SK-N-SH (cell line): ENCODE measurements at regions not wholly inside any gene's neighbourhood (a gene's known extent, or its start where the extent isn't known, plus 50 kb on each side); places are given as distances from the start of the nearest gene placed in this dataset.

ENCODE experiments used
- CTCF ChIA-PET: fragments of 300-600, 350-600 bp; formaldehyde crosslinking; extraction: SDS; loops from one replicate; lab custom pipeline; 2021; lab: Yijun Ruan, JAX
- POLR2A ChIA-PET: fragments of 350-600 bp; sonication (Branson Sonifier 250); formaldehyde crosslinking; extraction: SDS; loops from one replicate; lab custom pipeline; 2020; ENCODE audit warnings: antibody characterized with exemption, inconsistent platforms; lab: Yijun Ruan, JAX
- DNase-seq: peaks from one replicate; pipeline ENCODE4 v3.0.0; 2012
- H2AFZ ChIP-seq: fragments of 200-600 bp; sonication (generic); 2 replicates; pipeline ENCODE4 v1.8.1; 2016; ENCODE audit warnings: antibody characterized with exemption, mild to moderate bottlenecking, low read depth
- H3F3A ChIP-seq: fragments of 200-600 bp; sonication (generic); replicated peaks from 2 replicates; pipeline ENCODE3; 2016; ENCODE audit warnings: antibody characterized with exemption, mild to moderate bottlenecking; ENCODE audit not compliant: insufficient read depth
- H3K27ac ChIP-seq, 2 experiments: fragments of 200-500 bp in 1 of 2; fragments of 200-600 bp in 1 of 2; sonication (Bioruptor generic) in 1 of 2; sonication (generic), shearing (Covaris generic) in 1 of 2; 2 replicates each; pipeline versions ENCODE4 v1.5.1 to v1.6.1; 2014 to 2016; ENCODE audit warnings: low read depth in 2 of 2, inconsistent platforms in 1 of 2, low read length in 1 of 2, mild to moderate bottlenecking in 1 of 2, mixed read lengths in 1 of 2
- H3K27me3 ChIP-seq: fragments of 200-600 bp; sonication (generic), shearing (Covaris generic); 2 replicates; pipeline ENCODE4 v1.6.1; 2016; ENCODE audit warnings: mixed run types; ENCODE audit not compliant: insufficient read depth
- H3K36me3 ChIP-seq, 2 experiments: fragments of 200-500 bp in 1 of 2; fragments of 200-600 bp in 1 of 2; sonication (Bioruptor generic) in 1 of 2; sonication (generic) in 1 of 2; replicated peaks in 1 of 2; 2 replicates each; pipeline versions ENCODE3 to v1.5.1; 2014 to 2016; ENCODE audit warnings: low read length in 1 of 2, mild to moderate bottlenecking in 1 of 2; ENCODE audit not compliant: insufficient read depth in 2 of 2, control insufficient read depth in 1 of 2
- H3K4me1 ChIP-seq, 2 experiments: fragments of 200-500 bp in 1 of 2; fragments of 200-600 bp in 1 of 2; sonication (Bioruptor generic) in 1 of 2; sonication (generic), shearing (Covaris generic) in 1 of 2; 2 replicates each; pipeline versions ENCODE4 v1.5.1 to v1.6.1; 2014 to 2016; ENCODE audit warnings: low read depth in 1 of 2, low read length in 1 of 2, mixed run types in 1 of 2; ENCODE audit not compliant: insufficient read depth in 2 of 2, control insufficient read depth in 1 of 2
- H3K4me2 ChIP-seq: fragments of 200-600 bp; sonication (generic), shearing (Covaris generic); 2 replicates; pipeline ENCODE4 v1.6.1; 2017; ENCODE audit warnings: mixed run types
- H3K4me3 ChIP-seq, 2 experiments: fragments of 200-500 bp in 1 of 2; fragments of 200-600 bp in 1 of 2; sonication (Bioruptor generic) in 1 of 2; sonication (generic), shearing (Covaris generic) in 1 of 2; 2 replicates each; pipeline versions ENCODE4 v1.5.1 to v1.8.1; 2014 to 2016; ENCODE audit warnings: low read depth in 2 of 2, inconsistent platforms in 1 of 2, low read length in 1 of 2, mild to moderate bottlenecking in 1 of 2, mixed read lengths in 1 of 2, moderate library complexity in 1 of 2
- H3K79me2 ChIP-seq: fragments of 200-600 bp; sonication (generic); 2 replicates; pipeline ENCODE4 v1.8.1; 2017; ENCODE audit warnings: mild to moderate bottlenecking; ENCODE audit not compliant: insufficient read depth
- H3K9ac ChIP-seq: fragments of 200-600 bp; sonication (generic); 2 replicates; pipeline ENCODE4 v1.6.1; 2017; ENCODE audit warnings: mixed run types
- H3K9me2 ChIP-seq: fragments of 200-600 bp; sonication (generic); 2 replicates; pipeline ENCODE4 v1.6.1; 2017; ENCODE audit warnings: mixed run types
- H3K9me3 ChIP-seq: fragments of 200-600 bp; sonication (generic); 2 replicates; pipeline ENCODE4 v1.6.1; 2017; ENCODE audit warnings: mixed run types, mild to moderate bottlenecking, moderate library complexity
- H4K20me1 ChIP-seq: fragments of 200-600 bp; sonication (generic); 2 replicates; pipeline ENCODE4 v1.6.1; 2017; ENCODE audit warnings: mild to moderate bottlenecking, mixed run types; ENCODE audit not compliant: insufficient read depth
- CHD2 ChIP-seq: fragments of 150-350 bp; IDR thresholded peaks from 2 replicates; pipeline ENCODE4 v1.6.1; 2018; ENCODE audit warnings: low read length; ENCODE audit not compliant: partially characterized antibody
- EZH2phosphoT487 ChIP-seq: fragments of 200-600 bp; sonication (generic); IDR thresholded peaks from 2 replicates; pipeline ENCODE4 v1.6.1; 2017; ENCODE audit warnings: low read depth, mixed run types, mild to moderate bottlenecking, antibody characterized with exemption, moderate library complexity, borderline replicate concordance
- GABPA ChIP-seq: IDR thresholded peaks from 2 replicates; pipeline ENCODE4 v1.4.0; 2012; ENCODE audit warnings: low read depth, mild to moderate bottlenecking
- IRF3 ChIP-seq: fragments of 150-350 bp; IDR thresholded peaks from 2 replicates; pipeline ENCODE4 v1.6.1; 2016; ENCODE audit warnings: mild to moderate bottlenecking, low read depth, low read length
- NFIC ChIP-seq: IDR thresholded peaks from 2 replicates; pipeline ENCODE4 v1.4.0; 2012; ENCODE audit warnings: borderline replicate concordance
- POLR2AphosphoS5 ChIP-seq: IDR thresholded peaks from 2 replicates; pipeline ENCODE4 v1.6.1; 2012; ENCODE audit warnings: low read depth, low read length
- RAD21 ChIP-seq: IDR thresholded peaks from 2 replicates; pipeline ENCODE4 v1.6.1; 2012; ENCODE audit warnings: mild to moderate bottlenecking, low read length
- RCOR1 ChIP-seq: fragments of 150-350 bp; IDR thresholded peaks from 2 replicates; pipeline ENCODE4 v1.6.1; 2017; ENCODE audit warnings: antibody characterized with exemption, low read length
- REST ChIP-seq: IDR thresholded peaks from 2 replicates; pipeline ENCODE4 v1.6.1; 2012; ENCODE audit warnings: mild to moderate bottlenecking, low read depth, low read length, moderate library complexity
- RFX5 ChIP-seq: IDR thresholded peaks from 2 replicates; pipeline ENCODE4 v1.6.1; 2012; ENCODE audit warnings: mild to moderate bottlenecking, improper control_type of control experiment, low read length
- RXRA ChIP-seq: IDR thresholded peaks from 2 replicates; pipeline ENCODE4 v1.4.0; 2012; ENCODE audit warnings: low read depth, mild to moderate bottlenecking, borderline replicate concordance
- SMC3 ChIP-seq: IDR thresholded peaks from 2 replicates; pipeline ENCODE4 v1.6.1; 2012; ENCODE audit warnings: low read depth, low read length, improper control_type of control experiment
- TCF12 ChIP-seq: IDR thresholded peaks from 2 replicates; pipeline ENCODE4 v1.4.0; 2012
- TEAD4 ChIP-seq: IDR thresholded peaks from 2 replicates; pipeline ENCODE4 v1.4.0; 2012; ENCODE audit warnings: mild to moderate bottlenecking, borderline replicate concordance; ENCODE audit not compliant: insufficient read depth
- USF1 ChIP-seq: IDR thresholded peaks from 2 replicates; pipeline ENCODE4 v1.4.0; 2012; ENCODE audit warnings: low read depth, borderline replicate concordance
- USF2 ChIP-seq: fragments of 150-350 bp; IDR thresholded peaks from 2 replicates; pipeline ENCODE4 v1.6.1; 2017; ENCODE audit warnings: antibody characterized with exemption, low read length, low read depth, borderline replicate concordance
- WGBS: methylation state at CpG from one replicate; pipeline ENCODE4 v1.1.6; 2017; ENCODE audit warnings: low lambda C conversion rate; 5-methylcytosine and 5-hydroxymethylcytosine counted together

- H3K27me3 ChIP-seq, result no peaks in the 10 kb centered on the region
- H3K79me2 ChIP-seq, result no peaks in the 10 kb centered on the region
- no peak overlapping the region for H3K4me3 ChIP-seq
- H3K9me2 ChIP-seq, result no peaks in the 10 kb centered on the region
- no peaks in the 10 kb centered on the region for H3K9me3 ChIP-seq
- no peaks in the 10 kb centered on the region for H4K20me1 ChIP-seq
- ChIA-PET CTCF (interaction anchor here (1.1 kb wide), 1 partner anchor 398 kb away, joined by 4 read pairs; no protein-coding TSS in a partner anchor), POLR2A (no interaction called here)
- no peaks in the 10 kb centered on the region; a peak in 2 of 4 replicates for H3K4me1 ChIP-seq
- TF ChIP-seq TEAD4, result no peak
- no peak for TF ChIP-seq TCF12
- no peaks in the 10 kb centered on the region for H3F3A ChIP-seq
- H3K4me2 ChIP-seq, result no peak overlapping the region
- no peak overlapping the region for H2AFZ ChIP-seq
- H3K9ac ChIP-seq, result no peak overlapping the region
- no peak for DNase-seq
- no peaks in the 10 kb centered on the region for H3K36me3 ChIP-seq
- 94% methylated on average over 1 of the region's 1 CpG for WGBS
- no peak overlapping the region for H3K27ac ChIP-seq
Measured at GRCh38 chr5:65085516-65085850, 316.8 kb downstream of the CWC27 start.

GRCh38 chr5:65086234-65086890 is 317.6 kb downstream of the CWC27 start:
- H3K4me1 ChIP-seq, result no peaks in the 10 kb centered on the region; a peak in 2 of 4 replicates
- no peaks in the 10 kb centered on the region for H3K27me3 ChIP-seq
- no peaks in the 10 kb centered on the region for H3K9me3 ChIP-seq
- no peak overlapping the region for H2AFZ ChIP-seq
- no peak for DNase-seq
- H3K4me3 ChIP-seq, result no peak overlapping the region
- no peak overlapping the region for H3K27ac ChIP-seq
- 81% methylated on average over 3 of the region's 3 CpGs for WGBS
- no peaks in the 10 kb centered on the region for H4K20me1 ChIP-seq
- H3F3A ChIP-seq, result no peaks in the 10 kb centered on the region
- TF ChIP-seq TCF12 (0 out of 2 replicates have a peak, but pooled peaks have one; percentile 5), USF2 (no peak), USF1 (no peak)
- H3K79me2 ChIP-seq, result no peaks in the 10 kb centered on the region
- H3K36me3 ChIP-seq, result no peaks in the 10 kb centered on the region
- CTCF ChIA-PET, result no interaction called here
- no peaks in the 10 kb centered on the region for H3K9me2 ChIP-seq
- POLR2A ChIA-PET, result no interaction called here
- H3K9ac ChIP-seq, result no peak overlapping the region
- no peak overlapping the region for H3K4me2 ChIP-seq

GRCh38 chr5:65087154-65087553 is 318.4 kb downstream of the CWC27 start:
- no peaks in the 10 kb centered on the region for H3K79me2 ChIP-seq
- WGBS, result 83% methylated on average over 3 of the region's 3 CpGs
- H3K9ac ChIP-seq, result no peak overlapping the region
- no peak overlapping the region for H3K4me3 ChIP-seq
- DNase-seq, result no peak
- no peak overlapping the region for H3K4me2 ChIP-seq
- H4K20me1 ChIP-seq, result no peaks in the 10 kb centered on the region
- no peaks in the 10 kb centered on the region for H3F3A ChIP-seq
- no peaks in the 10 kb centered on the region for H3K9me2 ChIP-seq
- H3K9me3 ChIP-seq, result no peaks in the 10 kb centered on the region
- H2AFZ ChIP-seq, result no peak overlapping the region
- no peaks in the 10 kb centered on the region for H3K36me3 ChIP-seq
- ChIA-PET POLR2A (no interaction called here), CTCF (no interaction called here)
- no peaks in the 10 kb centered on the region; a peak in 2 of 4 replicates for H3K4me1 ChIP-seq
- H3K27ac ChIP-seq, result no peak overlapping the region
- no peaks in the 10 kb centered on the region for H3K27me3 ChIP-seq
- TF ChIP-seq RAD21 (no peak), REST (no peak), NFIC (no peak), TEAD4 (no peak), IRF3 (no peak), SMC3 (no peak), RFX5 (no peak), POLR2AphosphoS5 (no peak), EZH2phosphoT487 (no peak), RCOR1 (no peak), CHD2 (no peak), GABPA (no peak), RXRA (no peak)
